Tibial nerve (tissue), 4 donors: ENCODE measurements at regions not wholly inside any gene's neighbourhood (a gene's known extent, or its start where the extent isn't known, plus 50 kb on each side); places are given as distances from the start of the nearest gene placed in this dataset.

Experiments
- DNase-seq, 2 donors: peaks; one replicate each; pipeline ENCODE4 v3.0.0-alpha.2; 2019; ENCODE audit warnings: low spot score in 2 of 2
- H3K27ac ChIP-seq, 4 donors: fragments of 200-600 bp; sonication (generic) in 3 of 4; one replicate each; pipeline ENCODE4 v1.5.1; 2017 to 2019; ENCODE audit warnings: mild to moderate bottlenecking in 1 of 4
- H3K27me3 ChIP-seq, 2 donors: fragments of 200-600 bp; sonication (generic) in 1 of 2; one replicate each; pipeline versions ENCODE4 v1.5.1 to v1.6.0; 2017 to 2019
- H3K36me3 ChIP-seq, 3 donors: fragments of 200-600 bp; sonication (generic); one replicate each; pipeline ENCODE4 v1.5.1; 2018 to 2019
- H3K4me1 ChIP-seq, 4 donors: fragments of 200-600 bp; sonication (generic) in 3 of 4; one replicate each; pipeline ENCODE4 v1.5.1; 2017 to 2019
- H3K4me3 ChIP-seq, 4 donors: fragments of 200-600 bp; sonication (generic) in 3 of 4; one replicate each; pipeline ENCODE4 v1.5.1; 2017 to 2019; ENCODE audit warnings: mild to moderate bottlenecking in 1 of 4, moderate library complexity in 1 of 4
- H3K9me3 ChIP-seq, 4 donors: fragments of 200-600 bp; sonication (generic) in 3 of 4; one replicate each; pipeline ENCODE4 v1.5.1; 2017 to 2019
- CTCF ChIP-seq, 5 experiments: fragments of 200-600 bp in 3 of 5; fragments of 450-650 bp in 2 of 5; sonication (generic) in 3 of 5; IDR thresholded peaks; one replicate each; pipeline ENCODE4 v1.5.1; 2016 to 2019; ENCODE audit warnings: antibody characterized with exemption in 5 of 5, mild to moderate bottlenecking in 3 of 5, moderate library complexity in 2 of 5
- EP300 ChIP-seq, 2 donors: sonication (generic); formaldehyde crosslinking; IDR thresholded peaks; one replicate each; pipeline ENCODE4 v1.6.1; 2017; ENCODE audit warnings: antibody characterized with exemption in 2 of 2, mild to moderate bottlenecking in 1 of 2
- POLR2A ChIP-seq, 2 donors: fragments of 450-650 bp; IDR thresholded peaks; one replicate each; pipeline ENCODE4 v1.6.1; 2017; ENCODE audit warnings: antibody characterized with exemption in 2 of 2, mild to moderate bottlenecking in 2 of 2, moderate library complexity in 2 of 2
- WGBS, 2 donors: methylation state at CpG; one replicate each; pipeline ENCODE4 v1.1.5; 2018; 5-methylcytosine and 5-hydroxymethylcytosine counted together

- 83 to 85% methylated on average over 6 of the region's 6 CpGs for WGBS, 2 donors
- Histone ChIP-seq H3K4me3 (no peak overlapping the region), H3K4me1 (no peaks in the 10 kb centered on the region), H3K36me3 (no peaks in the 10 kb centered on the region), H3K27ac (no peak overlapping the region), H3K9me3 (peaks cover 0 to 4% (median 0%) of the 10 kb centered on the region in 4 donors), H3K27me3 (no peaks in the 10 kb centered on the region)
- DNase-seq, result peak in 1 of 2 donors; percentile 15
- TF ChIP-seq EP300 (IDR thresholded peaks at IDR 0.05), result peak in 1 of 2 donors; percentile 59
- TF ChIP-seq POLR2A (IDR thresholded peaks at IDR 0.05), result no peak
Observed at GRCh38 chr17:65446838-65447526, 114.5 kb downstream of the AXIN2 start.

- TF ChIP-seq CTCF (IDR thresholded peaks at IDR 0.05) (no peak), EP300 (IDR thresholded peaks at IDR 0.05) (no peak), POLR2A (IDR thresholded peaks at IDR 0.05) (no peak)
- Histone ChIP-seq H3K9me3 (peaks cover 0 to 4% (median 0%) of the 10 kb centered on the region in 4 donors), H3K27ac (no peak overlapping the region), H3K4me1 (no peaks in the 10 kb centered on the region), H3K36me3 (no peaks in the 10 kb centered on the region), H3K4me3 (no peak overlapping the region), H3K27me3 (no peaks in the 10 kb centered on the region)
- DNase-seq, result no peak
- 65 to 78% methylated on average over 3 of the region's 3 CpGs for WGBS, 2 donors
Observed at GRCh38 chr17:65446043-65446442, 115.4 kb downstream of the AXIN2 start.

- Histone ChIP-seq H3K36me3 (no peaks in the 10 kb centered on the region), H3K27me3 (no peaks in the 10 kb centered on the region), H3K4me3 (no peak overlapping the region), H3K9me3 (no peaks in the 10 kb centered on the region), H3K4me1 (no peaks in the 10 kb centered on the region), H3K27ac (no peak overlapping the region)
- DNase-seq, result no peak
- TF ChIP-seq POLR2A (IDR thresholded peaks at IDR 0.05) (no peak), EP300 (IDR thresholded peaks at IDR 0.05) (no peak), CTCF (IDR thresholded peaks at IDR 0.05) (no peak)
- WGBS, 2 donors, result 88 to 92% methylated on average over 5 of the region's 5 CpGs
Observed at GRCh38 chr17:65444049-65444448, 117.4 kb downstream of the AXIN2 start.

- TF ChIP-seq EP300 (IDR thresholded peaks at IDR 0.05), result no peak
- TF ChIP-seq POLR2A (IDR thresholded peaks at IDR 0.05), result no peak
- TF ChIP-seq CTCF (IDR thresholded peaks at IDR 0.05), result no peak
- peaks cover 0 to 9% of the 10 kb centered on the region in 2 donors for H3K27me3 ChIP-seq
- H3K4me3 ChIP-seq, result no peak overlapping the region
- no peak for DNase-seq
- WGBS, 2 donors, result 53 to 65% methylated on average over 1 of the region's 1 CpG
- no peaks in the 10 kb centered on the region for H3K9me3 ChIP-seq
- no peak overlapping the region for H3K27ac ChIP-seq
- H3K4me1 ChIP-seq, result no peaks in the 10 kb centered on the region
- no peaks in the 10 kb centered on the region for H3K36me3 ChIP-seq
Observed at GRCh38 chr17:65442691-65443090, 118.8 kb downstream of the AXIN2 start.

GRCh38 chr17:65442250-65442649 is 119.2 kb downstream of the AXIN2 start:
- DNase-seq, result no peak
- 76 to 81% methylated on average over 6 of the region's 6 CpGs for WGBS, 2 donors
- H3K4me3 ChIP-seq, result no peak overlapping the region
- no peak for TF ChIP-seq POLR2A (IDR thresholded peaks at IDR 0.05)
- TF ChIP-seq CTCF (IDR thresholded peaks at IDR 0.05), result no peak
- TF ChIP-seq EP300 (IDR thresholded peaks at IDR 0.05), result no peak
- H3K27me3 ChIP-seq, result peaks cover 0 to 9% of the 10 kb centered on the region in 2 donors
- no peaks in the 10 kb centered on the region for H3K4me1 ChIP-seq
- H3K9me3 ChIP-seq, result no peaks in the 10 kb centered on the region
- no peak overlapping the region for H3K27ac ChIP-seq
- no peaks in the 10 kb centered on the region for H3K36me3 ChIP-seq
